KMS-11 (cell line): ENCODE measurements at regions not wholly inside any gene's neighbourhood (a gene's known extent, or its start where the extent isn't known, plus 50 kb on each side); places are given as distances from the start of the nearest gene placed in this dataset.

Experiments used
- H2AFZ ChIP-seq: fragments of 200-600 bp; sonication (generic); 2 replicates; pipeline ENCODE4 v1.6.1; 2016; ENCODE audit warnings: antibody characterized with exemption, mixed run types, low read depth
- H3K27ac ChIP-seq: fragments of 200-600 bp; sonication (generic); 2 replicates; pipeline ENCODE4 v1.6.1; 2016; ENCODE audit warnings: mild to moderate bottlenecking, mixed run types
- H3K27me3 ChIP-seq: fragments of 200-600 bp; sonication (generic); 2 replicates; pipeline ENCODE4 v1.6.1; 2017; ENCODE audit warnings: mild to moderate bottlenecking, low read depth, mixed run types, moderate library complexity; ENCODE audit not compliant: insufficient read depth
- H3K36me3 ChIP-seq: fragments of 200-600 bp; sonication (generic); 2 replicates; pipeline ENCODE4 v1.6.1; 2017; ENCODE audit warnings: mild to moderate bottlenecking, mixed run types; ENCODE audit not compliant: insufficient read depth
- H3K4me1 ChIP-seq: fragments of 200-600 bp; sonication (generic); 2 replicates; pipeline ENCODE4 v1.6.1; 2016; ENCODE audit warnings: mild to moderate bottlenecking, low read depth, mixed run types; ENCODE audit not compliant: poor library complexity, severe bottlenecking
- H3K4me2 ChIP-seq: fragments of 200-600 bp; sonication (generic); 2 replicates; pipeline ENCODE4 v1.7.0; 2016; ENCODE audit warnings: mild to moderate bottlenecking, mixed run types
- H3K4me3 ChIP-seq: fragments of 200-600 bp; sonication (generic); IDR thresholded peaks from 2 replicates; pipeline ENCODE4 v1.6.1; 2017; ENCODE audit warnings: low read depth, low read length, mixed read lengths; ENCODE audit not compliant: insufficient read depth
- H3K79me2 ChIP-seq: fragments of 200-600 bp; sonication (generic); 2 replicates; pipeline ENCODE4 v1.6.1; 2016; ENCODE audit warnings: low read depth, mixed run types; ENCODE audit not compliant: insufficient read depth
- H3K9ac ChIP-seq: fragments of 200-600 bp; sonication (generic); 2 replicates; pipeline ENCODE4 v1.6.1; 2016; ENCODE audit warnings: mild to moderate bottlenecking, mixed run types
- H4K20me1 ChIP-seq: fragments of 200-600 bp; sonication (generic); 2 replicates; pipeline ENCODE4 v1.6.1; 2016; ENCODE audit warnings: mild to moderate bottlenecking, mixed run types; ENCODE audit not compliant: insufficient read depth
- CTCF ChIP-seq: fragments of 200-600 bp; sonication (generic); conservative IDR thresholded peaks from 2 replicates; pipeline ENCODE4 v1.6.1; 2017; ENCODE audit warnings: low read depth, mild to moderate bottlenecking, antibody characterized with exemption, low read length, moderate library complexity, mixed read lengths

- Histone ChIP-seq H3K27me3 (no peaks in the 10 kb centered on the region), H2AFZ (no peak overlapping the region), H3K79me2 (no peaks in the 10 kb centered on the region), H3K9ac (no peak overlapping the region), H4K20me1 (no peaks in the 10 kb centered on the region), H3K4me1 (no peaks in the 10 kb centered on the region), H3K27ac (no peak overlapping the region), H3K4me3 (no peak overlapping the region), H3K36me3 (no peaks in the 10 kb centered on the region), H3K4me2 (no peak overlapping the region)
- TF ChIP-seq CTCF = no peak
Observed at GRCh38 chr4:66974665-66975064, 570.6 kb downstream of the CENPC start.

GRCh38 chr4:66972087-66972486, 573.2 kb downstream of the CENPC start:
- Histone ChIP-seq H2AFZ (no peak overlapping the region), H3K79me2 (no peaks in the 10 kb centered on the region), H3K4me2 (no peak overlapping the region), H4K20me1 (no peaks in the 10 kb centered on the region), H3K27me3 (no peaks in the 10 kb centered on the region), H3K27ac (no peak overlapping the region), H3K4me1 (no peaks in the 10 kb centered on the region), H3K4me3 (no peak overlapping the region), H3K9ac (no peak overlapping the region), H3K36me3 (no peaks in the 10 kb centered on the region)
- TF ChIP-seq CTCF = no peak

DNA sequence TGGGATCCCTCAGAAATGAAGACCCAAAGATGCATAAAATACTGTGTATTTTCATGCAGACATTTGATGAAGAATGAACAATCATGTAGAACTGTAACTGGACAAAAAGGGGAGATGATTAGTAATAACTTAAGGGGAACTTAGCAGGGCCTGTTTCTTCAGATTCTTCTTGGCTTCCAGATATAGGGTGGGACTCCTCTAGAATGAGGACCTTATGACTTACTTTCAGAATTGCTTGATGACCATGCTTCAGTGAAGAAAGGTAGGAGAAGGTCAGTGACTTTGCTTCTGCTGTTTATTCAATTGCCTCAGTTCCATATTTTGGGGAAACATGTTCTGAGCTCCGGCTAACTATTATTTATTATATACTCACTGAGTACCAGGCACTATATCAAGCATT, 580.8 kb downstream of the CENPC start:
- Histone ChIP-seq H3K79me2 (no peaks in the 10 kb centered on the region), H3K27me3 (no peaks in the 10 kb centered on the region)
- no peak for TF ChIP-seq CTCF

DNA sequence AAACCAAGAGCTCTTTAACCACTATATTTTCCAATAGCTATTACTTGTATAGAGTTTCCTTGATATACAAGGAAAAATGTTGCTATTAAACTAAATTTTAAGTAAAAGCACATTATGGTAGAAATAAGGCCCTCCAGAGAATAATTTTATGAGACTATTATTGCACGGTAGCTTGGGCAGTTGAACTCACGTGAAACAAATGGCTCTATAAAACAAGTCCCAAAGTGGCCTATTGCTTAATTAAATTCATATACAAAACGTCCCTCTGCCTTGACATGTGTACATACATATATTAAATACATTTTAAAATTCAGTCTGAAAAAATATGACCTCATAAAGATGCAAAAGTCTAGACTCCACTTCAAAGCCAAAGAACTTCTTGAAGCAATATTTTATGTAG, 582.2 kb downstream of the CENPC start:
- H3K4me1 ChIP-seq = no peaks in the 10 kb centered on the region
- no peak for TF ChIP-seq CTCF
- H2AFZ ChIP-seq = no peak overlapping the region
- no peak overlapping the region for H3K27ac ChIP-seq
- no peak overlapping the region for H3K9ac ChIP-seq
- H3K4me3 ChIP-seq = no peak overlapping the region
- no peaks in the 10 kb centered on the region for H3K79me2 ChIP-seq
- H4K20me1 ChIP-seq = no peaks in the 10 kb centered on the region
- H3K27me3 ChIP-seq = no peaks in the 10 kb centered on the region
- H3K36me3 ChIP-seq = no peaks in the 10 kb centered on the region
- no peak overlapping the region for H3K4me2 ChIP-seq

More for the DNA sequence above, 580.8 kb downstream of the CENPC start:
- H3K4me2 ChIP-seq = no peak overlapping the region
- H2AFZ ChIP-seq = no peak overlapping the region
- no peak overlapping the region for H3K27ac ChIP-seq
- H3K36me3 ChIP-seq = no peaks in the 10 kb centered on the region
- no peaks in the 10 kb centered on the region for H3K4me1 ChIP-seq
- no peaks in the 10 kb centered on the region for H4K20me1 ChIP-seq
- no peak overlapping the region for H3K4me3 ChIP-seq
- no peak overlapping the region for H3K9ac ChIP-seq
